AG10803 (cell line): ENCODE measurements at regions not wholly inside any gene's neighbourhood (a gene's known extent, or its start where the extent isn't known, plus 50 kb on each side); places are given as distances from the start of the nearest gene placed in this dataset.
A peak's percentile ranks its signal among the peaks of the same experiment; 100 is the strongest.

Source experiments
- DNase-seq: peaks from one replicate; pipeline ENCODE4 v3.0.0; 2010; ENCODE audit warnings: low read depth
- H3K4me3 ChIP-seq: 2 replicates; pipeline ENCODE4 v1.5.1; 2011; ENCODE audit warnings: mild to moderate bottlenecking, low read length, control low read depth
- TF ChIP-seq, protein P1 (sequence below): conservative IDR thresholded peaks from 2 replicates; pipeline ENCODE4 v1.5.1; 2011; ENCODE audit warnings: mild to moderate bottlenecking, low read length, control low read depth, inconsistent platforms

DNA sequence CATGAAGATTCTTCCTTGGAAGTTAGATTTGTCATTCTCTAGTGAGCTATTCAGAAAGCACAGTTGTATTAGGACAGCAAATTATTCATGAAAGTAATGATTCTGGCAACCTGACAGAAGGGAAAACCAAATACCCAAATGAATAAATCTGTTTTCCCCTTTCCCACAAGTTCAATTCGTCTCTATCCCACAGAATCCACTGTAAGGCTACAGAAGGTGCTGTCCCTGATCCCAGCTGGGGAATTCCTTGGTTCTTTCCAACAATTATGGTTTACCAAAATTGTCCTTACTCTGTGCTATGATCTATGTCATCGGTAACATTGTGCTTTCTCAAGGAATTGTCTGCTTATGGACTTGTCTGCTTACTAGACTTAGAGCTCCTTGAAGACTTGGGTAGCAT, 104.2 kb downstream of the FASLG start:
- TF ChIP-seq, protein P1, sequence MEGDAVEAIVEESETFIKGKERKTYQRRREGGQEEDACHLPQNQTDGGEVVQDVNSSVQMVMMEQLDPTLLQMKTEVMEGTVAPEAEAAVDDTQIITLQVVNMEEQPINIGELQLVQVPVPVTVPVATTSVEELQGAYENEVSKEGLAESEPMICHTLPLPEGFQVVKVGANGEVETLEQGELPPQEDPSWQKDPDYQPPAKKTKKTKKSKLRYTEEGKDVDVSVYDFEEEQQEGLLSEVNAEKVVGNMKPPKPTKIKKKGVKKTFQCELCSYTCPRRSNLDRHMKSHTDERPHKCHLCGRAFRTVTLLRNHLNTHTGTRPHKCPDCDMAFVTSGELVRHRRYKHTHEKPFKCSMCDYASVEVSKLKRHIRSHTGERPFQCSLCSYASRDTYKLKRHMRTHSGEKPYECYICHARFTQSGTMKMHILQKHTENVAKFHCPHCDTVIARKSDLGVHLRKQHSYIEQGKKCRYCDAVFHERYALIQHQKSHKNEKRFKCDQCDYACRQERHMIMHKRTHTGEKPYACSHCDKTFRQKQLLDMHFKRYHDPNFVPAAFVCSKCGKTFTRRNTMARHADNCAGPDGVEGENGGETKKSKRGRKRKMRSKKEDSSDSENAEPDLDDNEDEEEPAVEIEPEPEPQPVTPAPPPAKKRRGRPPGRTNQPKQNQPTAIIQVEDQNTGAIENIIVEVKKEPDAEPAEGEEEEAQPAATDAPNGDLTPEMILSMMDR = no peak
- DNase-seq = no peak
- H3K4me3 ChIP-seq = no peak overlapping the region

DNA sequence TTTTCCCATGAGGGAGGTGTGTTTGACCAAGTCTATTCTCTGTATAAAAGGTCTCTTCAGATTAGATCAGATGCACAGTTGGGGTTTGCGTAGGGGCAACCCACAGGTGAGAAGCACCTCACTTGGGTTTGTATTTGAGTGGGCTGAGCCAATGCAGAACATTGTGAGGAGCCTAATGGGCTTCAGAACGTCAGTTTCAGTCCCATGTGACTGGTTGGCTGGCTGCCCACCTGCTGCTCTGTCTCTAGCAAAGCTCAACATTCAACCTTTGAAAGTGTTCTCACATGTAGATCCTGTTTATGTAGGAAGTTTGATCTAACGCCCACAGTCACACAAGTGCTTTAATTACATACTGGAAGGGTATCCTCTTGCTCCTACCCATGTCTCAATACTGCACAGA, 105.5 kb downstream of the FASLG start:
- no peak for DNase-seq
- no peak overlapping the region for H3K4me3 ChIP-seq
- TF ChIP-seq, protein P1 = no peak

DNA sequence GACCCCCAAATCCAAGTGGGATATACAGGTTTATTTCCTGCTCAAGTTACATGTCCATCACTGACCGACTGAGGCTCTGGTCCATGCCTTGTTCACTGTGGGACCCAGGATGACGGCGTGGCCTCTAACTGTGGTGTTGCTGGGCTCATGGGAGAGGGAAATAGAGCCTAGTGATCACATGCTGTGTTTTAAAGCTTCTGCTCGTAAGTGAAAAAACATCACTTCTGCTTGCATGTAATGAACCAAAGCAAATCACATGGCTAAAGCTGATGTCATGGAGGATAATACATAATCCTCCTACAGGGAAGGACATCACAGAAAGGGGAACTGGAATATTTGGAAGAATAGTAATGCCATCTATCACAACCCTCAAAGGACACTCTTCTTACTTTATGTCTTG, 107.6 kb downstream of the FASLG start:
- TF ChIP-seq, protein P1 = no peak
- H3K4me3 ChIP-seq = no peak overlapping the region
- DNase-seq = no peak

DNA sequence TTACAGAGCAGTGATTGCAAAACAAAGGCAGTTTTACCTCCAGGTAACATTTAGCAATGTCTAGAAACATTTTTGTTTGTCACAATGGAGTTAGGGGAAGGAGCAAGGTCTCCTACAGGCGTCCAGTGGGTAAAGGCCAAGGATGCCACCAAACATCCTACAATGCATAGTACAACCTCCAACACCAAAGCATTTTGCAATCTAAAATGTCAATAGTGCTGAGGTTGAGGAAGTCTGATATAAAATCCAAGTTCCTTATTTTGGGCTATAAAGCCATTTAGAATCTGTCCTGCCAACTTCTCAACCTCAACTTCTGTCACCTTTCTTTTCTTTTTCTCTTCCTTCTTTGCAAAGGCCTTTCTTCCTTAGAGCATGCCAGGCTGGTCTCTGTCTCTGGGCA, 111.2 kb downstream of the FASLG start:
- DNase-seq = no peak
- TF ChIP-seq, protein P1 = no peak
- H3K4me3 ChIP-seq = no peak overlapping the region

DNA sequence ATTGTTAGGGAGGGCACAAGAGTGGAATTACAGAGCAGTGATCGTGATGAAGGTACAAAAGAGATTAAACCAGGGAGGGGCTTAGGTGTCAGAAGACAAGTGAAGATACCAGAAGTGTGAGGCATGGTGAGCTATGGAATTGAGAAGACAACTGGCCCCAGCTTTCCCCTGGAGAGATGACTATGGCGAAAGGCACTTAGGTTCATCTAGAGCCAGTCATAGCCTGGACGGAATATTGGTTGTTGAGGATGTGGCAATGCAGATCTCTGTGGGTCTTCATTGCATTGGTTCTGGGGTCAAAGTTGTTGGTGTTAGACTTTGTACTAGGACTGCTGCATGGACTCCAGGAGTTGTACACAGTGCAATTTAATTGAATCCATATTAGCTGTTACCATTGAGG, 115.7 kb downstream of the FASLG start:
- TF ChIP-seq, protein P1 = no peak
- no peak for DNase-seq
- H3K4me3 ChIP-seq = no peak overlapping the region

DNA sequence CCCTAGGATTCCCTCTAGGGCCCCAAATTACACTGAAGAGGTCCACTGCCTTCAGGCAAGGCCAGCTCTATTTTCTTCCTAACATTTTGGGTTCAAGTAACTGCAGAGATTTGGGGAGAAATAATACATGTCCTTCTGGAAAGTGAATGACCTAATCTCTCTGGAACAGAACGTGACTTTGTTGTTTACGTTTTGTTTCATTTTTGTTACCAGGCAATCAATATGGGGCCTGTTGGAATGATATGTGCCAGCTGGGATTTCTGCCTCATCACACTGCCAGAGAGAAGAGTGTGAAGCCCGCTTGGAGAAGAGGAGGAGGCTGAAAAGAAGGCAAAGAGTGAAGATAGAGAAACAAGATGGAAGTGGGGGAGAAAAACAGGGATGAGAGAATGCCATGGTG, 116.7 kb downstream of the FASLG start:
- DNase-seq = peak; percentile 42

DNA sequence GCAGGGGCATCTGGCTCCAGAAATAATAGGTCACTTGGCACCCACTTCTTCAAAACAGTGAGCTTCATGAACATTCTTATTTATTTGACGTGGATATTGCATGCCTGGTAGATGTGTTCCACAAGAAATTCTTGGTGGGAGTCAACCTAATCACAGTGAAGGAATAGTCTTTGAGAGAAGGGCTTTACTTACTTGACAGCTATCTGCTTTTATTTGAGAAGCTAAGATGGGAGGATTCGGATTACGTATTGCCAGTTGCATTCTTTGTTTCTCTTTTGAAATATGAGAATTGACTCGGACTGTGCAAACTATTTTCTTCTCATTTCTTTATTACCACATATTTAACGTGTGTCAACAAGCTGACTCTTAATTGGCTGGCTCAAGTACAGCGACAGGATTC, 117.2 kb downstream of the FASLG start:
- H3K4me3 ChIP-seq = no peak overlapping the region
- peak; percentile 37 for DNase-seq
- TF ChIP-seq, protein P1 = no peak

More for the DNA sequence above, 116.7 kb downstream of the FASLG start:
- H3K4me3 ChIP-seq = no peak overlapping the region
- TF ChIP-seq, protein P1 = no peak
